IPS-18a (cell line): ENCODE measurements at regions not wholly inside any gene's neighbourhood (a gene's known extent, or its start where the extent isn't known, plus 50 kb on each side); places are given as distances from the start of the nearest gene placed in this dataset.

Experiments used
- H3K27ac ChIP-seq: one replicate; pipeline ENCODE4 v1.5.1; 2013; ENCODE audit warnings: low read length
- H3K27me3 ChIP-seq: one replicate; pipeline ENCODE4 v1.6.1; 2013; ENCODE audit warnings: mild to moderate bottlenecking, low read length; ENCODE audit not compliant: control insufficient read depth, insufficient read depth
- H3K36me3 ChIP-seq: one replicate; pipeline ENCODE4 v1.6.1; 2013; ENCODE audit warnings: low read depth, low read length; ENCODE audit not compliant: control insufficient read depth
- H3K4me1 ChIP-seq: one replicate; pipeline ENCODE4 v1.6.1; 2013; ENCODE audit warnings: low read depth, low read length; ENCODE audit not compliant: control insufficient read depth
- H3K4me3 ChIP-seq: one replicate; pipeline ENCODE4 v1.5.1; 2013; ENCODE audit warnings: low read length
- H3K9ac ChIP-seq: one replicate; pipeline ENCODE4 v1.6.1; 2013; ENCODE audit warnings: mild to moderate bottlenecking, low read length, moderate library complexity
- H3K9me3 ChIP-seq: one replicate; pipeline ENCODE4 v1.6.1; 2013; ENCODE audit warnings: low read depth, low read length; ENCODE audit not compliant: control insufficient read depth

DNA sequence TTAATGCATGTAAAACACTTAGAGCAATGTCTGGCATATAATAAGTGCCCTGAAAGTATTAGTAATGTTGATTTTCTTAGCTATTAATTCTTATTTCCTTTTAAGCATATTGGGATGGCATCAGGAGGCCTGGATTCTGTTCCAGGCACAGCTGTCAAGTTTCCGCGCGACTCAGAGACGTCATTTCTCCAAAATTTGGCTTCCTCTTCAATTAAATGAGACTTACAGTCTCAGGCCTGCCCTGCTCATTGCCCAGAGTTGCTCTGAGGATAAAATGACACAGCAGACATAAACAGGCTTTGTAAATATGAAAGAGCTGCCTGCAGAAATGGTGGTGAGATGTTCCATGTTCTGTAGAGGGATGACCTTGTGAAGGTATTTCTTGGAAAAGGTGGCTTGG, 159.8 kb upstream of the GLRA1 start:
- H3K4me3 ChIP-seq, result no peak overlapping the region
- no peak overlapping the region for H3K9ac ChIP-seq
- H3K4me1 ChIP-seq, result no peaks in the 10 kb centered on the region
- no peak overlapping the region for H3K27ac ChIP-seq
- H3K27me3 ChIP-seq, result no peaks in the 10 kb centered on the region
- no peaks in the 10 kb centered on the region for H3K9me3 ChIP-seq
- no peaks in the 10 kb centered on the region for H3K36me3 ChIP-seq

DNA sequence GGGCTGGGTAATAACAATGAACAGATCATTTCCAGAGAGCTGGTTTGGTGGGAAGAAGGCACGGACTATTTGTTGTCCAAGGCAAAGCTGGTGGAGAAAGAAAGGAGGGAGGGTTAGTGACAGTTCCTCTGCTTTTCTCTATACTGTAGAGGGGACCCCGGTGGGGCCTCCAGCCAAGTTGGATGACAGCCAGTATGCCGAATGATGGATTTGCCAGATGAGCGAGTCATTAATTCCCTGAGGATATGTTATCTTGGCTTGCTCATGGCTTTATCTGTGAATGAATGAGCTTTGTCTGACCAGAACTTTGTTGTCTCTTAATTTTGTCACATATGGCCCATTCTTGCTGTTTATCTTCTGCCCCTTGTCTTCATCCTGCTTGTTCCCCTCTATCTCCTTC, 158.6 kb upstream of the GLRA1 start:
- Histone ChIP-seq H3K9ac (no peak overlapping the region), H3K27ac (no peak overlapping the region), H3K4me3 (no peak overlapping the region), H3K36me3 (no peaks in the 10 kb centered on the region), H3K27me3 (no peaks in the 10 kb centered on the region), H3K9me3 (no peaks in the 10 kb centered on the region), H3K4me1 (no peaks in the 10 kb centered on the region)

DNA sequence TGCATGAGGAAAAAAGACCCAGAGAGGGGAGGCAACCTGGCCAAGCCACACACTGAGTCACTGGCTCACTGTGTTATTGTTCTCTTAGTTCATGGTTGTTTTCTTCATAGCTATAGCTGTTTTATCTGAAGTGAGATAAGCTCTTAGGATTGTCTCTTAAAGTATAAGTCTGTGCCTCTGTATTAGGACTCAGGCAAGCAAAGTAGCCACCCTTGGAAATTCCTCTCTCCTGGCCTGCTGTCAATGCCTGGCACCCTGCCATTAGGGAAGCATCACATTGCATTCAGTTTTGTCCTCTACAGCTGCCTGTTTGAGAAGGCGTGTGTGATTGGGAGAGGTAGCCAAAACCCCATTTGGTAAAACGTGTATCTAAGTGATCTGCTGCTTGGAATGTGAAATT, 147.4 kb upstream of the GLRA1 start:
- no peaks in the 10 kb centered on the region for H3K9me3 ChIP-seq
- H3K27ac ChIP-seq, result no peak overlapping the region
- no peak overlapping the region for H3K9ac ChIP-seq
- H3K4me1 ChIP-seq, result peaks cover 6% of the 10 kb centered on the region
- no peak overlapping the region for H3K4me3 ChIP-seq
- H3K27me3 ChIP-seq, result no peaks in the 10 kb centered on the region
- no peaks in the 10 kb centered on the region for H3K36me3 ChIP-seq

- Histone ChIP-seq H3K27ac (no peak overlapping the region), H3K4me3 (no peak overlapping the region), H3K36me3 (no peaks in the 10 kb centered on the region), H3K27me3 (no peaks in the 10 kb centered on the region), H3K4me1 (peaks cover 14% of the 10 kb centered on the region), H3K9ac (no peak overlapping the region), H3K9me3 (no peaks in the 10 kb centered on the region)
Measured at GRCh38 chr5:152070591-152070990, 145.9 kb upstream of the GLRA1 start.

- H3K36me3 ChIP-seq, result no peaks in the 10 kb centered on the region
- H3K9ac ChIP-seq, result no peak overlapping the region
- H3K9me3 ChIP-seq, result no peaks in the 10 kb centered on the region
- no peaks in the 10 kb centered on the region for H3K27me3 ChIP-seq
- H3K4me3 ChIP-seq, result no peak overlapping the region
- peaks cover 8% of the 10 kb centered on the region for H3K4me1 ChIP-seq
- H3K27ac ChIP-seq, result no peak overlapping the region
Measured at GRCh38 chr5:152066784-152067183, 142.1 kb upstream of the GLRA1 start.

GRCh38 chr5:152063004-152063403, 138.4 kb upstream of the GLRA1 start:
- no peak overlapping the region for H3K9ac ChIP-seq
- no peaks in the 10 kb centered on the region for H3K9me3 ChIP-seq
- H3K4me1 ChIP-seq, result peaks cover 8% of the 10 kb centered on the region
- H3K4me3 ChIP-seq, result no peak overlapping the region
- H3K36me3 ChIP-seq, result no peaks in the 10 kb centered on the region
- no peak overlapping the region for H3K27ac ChIP-seq
- H3K27me3 ChIP-seq, result no peaks in the 10 kb centered on the region

DNA sequence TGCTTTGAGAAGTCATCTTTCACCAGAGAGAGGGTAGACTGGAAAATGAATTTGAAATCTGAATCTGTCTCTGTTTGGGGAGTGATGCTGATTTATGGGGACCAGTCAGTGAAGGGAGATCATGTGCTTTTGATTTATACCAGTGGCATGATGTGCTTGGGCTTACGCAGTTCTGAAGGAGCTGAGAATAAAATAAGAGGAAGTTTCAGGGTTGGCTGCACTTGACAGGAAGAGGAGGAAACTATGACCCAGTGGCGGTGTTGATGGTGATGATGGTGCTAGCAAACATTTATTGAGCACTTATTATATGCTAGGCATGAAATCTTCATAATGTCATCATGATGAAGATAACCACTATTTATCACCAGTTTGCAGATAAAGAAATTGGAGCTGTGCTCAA, 136.4 kb upstream of the GLRA1 start:
- H3K27me3 ChIP-seq, result no peaks in the 10 kb centered on the region
- no peaks in the 10 kb centered on the region for H3K4me1 ChIP-seq
- H3K9ac ChIP-seq, result no peak overlapping the region
- no peaks in the 10 kb centered on the region for H3K36me3 ChIP-seq
- no peak overlapping the region for H3K4me3 ChIP-seq
- H3K27ac ChIP-seq, result no peak overlapping the region
- no peaks in the 10 kb centered on the region for H3K9me3 ChIP-seq

DNA sequence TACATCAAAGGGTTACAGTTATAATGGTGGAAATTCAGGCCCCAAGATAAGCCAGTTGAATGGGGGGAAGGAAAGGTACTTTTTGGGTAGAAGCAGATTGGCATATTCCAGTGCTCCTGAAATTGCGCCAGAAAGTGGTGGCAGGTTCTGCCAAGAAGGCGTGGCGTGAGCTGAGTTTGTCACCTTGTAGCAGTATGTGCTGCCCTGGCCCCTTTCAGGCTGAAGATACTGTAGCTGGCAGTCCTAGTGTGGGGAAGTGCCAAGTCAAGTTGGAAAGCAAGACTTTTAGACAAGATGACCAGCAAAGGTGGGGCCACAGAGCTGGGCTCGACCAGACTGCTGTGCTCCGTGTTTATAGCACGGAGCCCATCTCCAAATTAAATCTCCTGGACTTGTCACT, 133.6 kb upstream of the GLRA1 start:
- Histone ChIP-seq H3K36me3 (no peaks in the 10 kb centered on the region), H3K9ac (no peak overlapping the region), H3K27me3 (no peaks in the 10 kb centered on the region), H3K4me3 (no peak overlapping the region), H3K9me3 (no peaks in the 10 kb centered on the region), H3K27ac (no peak overlapping the region), H3K4me1 (no peaks in the 10 kb centered on the region)

DNA sequence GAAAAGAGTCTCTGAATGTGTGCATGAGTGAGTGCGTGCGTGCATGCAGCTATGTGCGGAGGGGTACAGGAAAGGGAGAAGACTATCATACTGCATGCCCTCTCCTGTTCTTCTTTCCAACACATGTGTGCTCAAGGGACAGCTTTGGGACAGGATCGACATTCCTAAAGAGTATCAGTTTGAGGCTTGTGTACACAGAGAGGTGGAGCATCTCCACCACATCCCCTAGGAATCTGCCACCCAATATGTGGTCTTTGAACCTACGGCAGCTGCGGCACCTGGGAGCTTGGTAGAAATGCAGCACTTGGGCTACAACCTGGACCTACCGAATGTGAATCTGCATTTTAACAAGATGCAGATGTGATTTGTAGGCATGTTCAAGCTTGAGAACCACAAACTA, 132.3 kb upstream of the GLRA1 start:
- Histone ChIP-seq H3K9ac (no peak overlapping the region), H3K36me3 (no peaks in the 10 kb centered on the region), H3K4me1 (peaks cover 6% of the 10 kb centered on the region), H3K27ac (no peak overlapping the region), H3K27me3 (no peaks in the 10 kb centered on the region), H3K9me3 (no peaks in the 10 kb centered on the region), H3K4me3 (no peak overlapping the region)

GRCh38 chr5:152052470-152052869, 127.8 kb upstream of the GLRA1 start:
- peaks cover 9% of the 10 kb centered on the region for H3K4me1 ChIP-seq
- no peak overlapping the region for H3K9ac ChIP-seq
- H3K27ac ChIP-seq, result no peak overlapping the region
- no peaks in the 10 kb centered on the region for H3K27me3 ChIP-seq
- H3K9me3 ChIP-seq, result peaks cover 4% of the 10 kb centered on the region
- H3K4me3 ChIP-seq, result no peak overlapping the region
- H3K36me3 ChIP-seq, result no peaks in the 10 kb centered on the region

DNA sequence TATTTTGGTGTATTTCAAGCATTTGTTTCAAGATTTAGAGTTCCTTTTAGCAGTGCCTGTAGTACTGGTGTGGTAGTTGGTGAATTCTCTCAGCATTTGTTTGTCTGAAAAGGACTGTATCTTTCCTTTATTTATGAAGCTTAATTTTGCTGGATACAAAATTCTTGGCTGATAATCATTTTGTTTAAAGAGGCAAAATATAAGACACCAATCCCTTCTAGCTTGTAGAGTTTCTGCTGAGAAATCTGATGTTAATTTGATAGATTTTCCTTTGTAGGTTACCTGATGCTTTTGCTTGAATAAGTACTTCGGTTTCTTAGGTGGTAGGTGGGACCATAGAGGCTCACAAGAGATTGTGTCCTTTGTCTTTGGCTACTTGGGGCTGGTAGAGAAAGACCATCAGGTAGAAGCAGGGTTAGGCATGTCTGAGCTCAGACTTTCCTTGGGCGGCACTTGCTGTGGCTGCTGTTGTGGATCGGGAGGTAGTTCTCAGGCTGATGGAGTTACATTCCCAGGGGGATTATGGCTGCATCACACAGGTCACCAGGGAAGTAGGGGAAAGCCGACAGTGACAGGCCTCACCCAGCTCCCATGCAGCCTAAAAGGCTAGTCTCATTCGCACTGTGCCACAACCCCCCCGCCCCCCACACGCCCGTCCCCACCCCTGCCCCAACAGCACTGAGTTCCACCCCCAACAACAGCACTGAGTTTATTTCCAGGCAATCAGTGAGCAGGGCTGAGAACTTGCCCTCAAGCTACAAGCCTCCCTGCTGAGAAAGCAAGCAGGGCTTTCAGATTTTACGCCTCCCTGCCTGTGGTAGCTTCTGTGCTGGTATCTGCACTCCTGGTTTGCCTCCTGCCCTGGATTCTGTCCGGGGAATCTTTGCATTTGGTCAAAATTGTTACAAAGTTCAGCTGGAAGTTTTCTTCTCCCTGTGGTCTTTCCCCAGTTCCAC, 127.1 kb upstream of the GLRA1 start:
- no peak overlapping the region for H3K9ac ChIP-seq
- no peak overlapping the region for H3K4me3 ChIP-seq
- H3K27me3 ChIP-seq, result no peaks in the 10 kb centered on the region
- H3K4me1 ChIP-seq, result peaks cover 9% of the 10 kb centered on the region
- no peak overlapping the region for H3K27ac ChIP-seq
- peaks cover 4% of the 10 kb centered on the region for H3K9me3 ChIP-seq
- no peaks in the 10 kb centered on the region for H3K36me3 ChIP-seq

DNA sequence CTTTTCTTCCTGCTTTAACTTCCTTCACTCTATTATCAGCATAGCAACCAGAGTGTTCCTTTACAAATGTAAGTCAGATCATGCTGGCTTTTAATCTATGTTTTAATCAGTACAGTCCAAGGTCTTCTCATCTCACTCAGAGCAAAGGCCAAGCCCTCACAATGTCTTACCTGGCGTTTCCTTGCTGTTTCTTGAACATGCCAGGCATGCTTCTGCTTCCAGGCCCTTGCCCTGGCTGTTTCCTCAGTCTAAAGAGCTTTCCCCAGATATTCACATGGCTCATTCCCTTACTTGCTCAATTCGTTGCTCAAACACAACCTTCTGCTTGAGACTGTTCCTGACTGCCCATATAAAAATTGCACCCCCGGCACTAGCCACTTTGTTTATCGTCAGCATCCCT, 121.7 kb upstream of the GLRA1 start:
- no peaks in the 10 kb centered on the region for H3K36me3 ChIP-seq
- no peak overlapping the region for H3K9ac ChIP-seq
- H3K4me1 ChIP-seq, result peaks cover under 1% of the 10 kb centered on the region
- no peak overlapping the region for H3K27ac ChIP-seq
- no peaks in the 10 kb centered on the region for H3K27me3 ChIP-seq
- H3K9me3 ChIP-seq, result peaks cover 4% of the 10 kb centered on the region
- H3K4me3 ChIP-seq, result no peak overlapping the region
